Liver (tissue), 3 donors: ENCODE measurements at regions not wholly inside any gene's neighbourhood (a gene's known extent, or its start where the extent isn't known, plus 50 kb on each side); places are given as distances from the start of the nearest gene placed in this dataset.

Source experiments
- CTCF ChIP-seq: fragments of 150-350 bp; IDR thresholded peaks from 2 replicates; pipeline ENCODE4 v1.5.1; 2017; ENCODE audit warnings: improper control_type of control experiment, low read depth, low read length; ENCODE audit not compliant: missing input control
- FOXA2 ChIP-seq: IDR thresholded peaks from 2 replicates; pipeline ENCODE4 v1.6.1; 2016; ENCODE audit warnings: antibody characterized with exemption
- RAD21 ChIP-seq, 2 donors: IDR thresholded peaks; 2 replicates each; pipeline ENCODE4 v1.6.1; 2016; ENCODE audit warnings: antibody characterized with exemption in 2 of 2, mild to moderate bottlenecking in 2 of 2
- TAF1 ChIP-seq: conservative IDR thresholded peaks from 2 replicates; pipeline ENCODE4 v1.6.1; 2016; ENCODE audit warnings: antibody characterized with exemption, mild to moderate bottlenecking
- YY1 ChIP-seq: IDR thresholded peaks from 2 replicates; pipeline ENCODE4 v1.6.1; 2016; ENCODE audit warnings: antibody characterized with exemption, mild to moderate bottlenecking
- TF ChIP-seq, protein P1 (sequence below): IDR thresholded peaks from 2 replicates; pipeline ENCODE4 v1.6.1; 2016; ENCODE audit warnings: antibody characterized with exemption
- donor health status: healthy.
- donor health status: healthy.

DNA sequence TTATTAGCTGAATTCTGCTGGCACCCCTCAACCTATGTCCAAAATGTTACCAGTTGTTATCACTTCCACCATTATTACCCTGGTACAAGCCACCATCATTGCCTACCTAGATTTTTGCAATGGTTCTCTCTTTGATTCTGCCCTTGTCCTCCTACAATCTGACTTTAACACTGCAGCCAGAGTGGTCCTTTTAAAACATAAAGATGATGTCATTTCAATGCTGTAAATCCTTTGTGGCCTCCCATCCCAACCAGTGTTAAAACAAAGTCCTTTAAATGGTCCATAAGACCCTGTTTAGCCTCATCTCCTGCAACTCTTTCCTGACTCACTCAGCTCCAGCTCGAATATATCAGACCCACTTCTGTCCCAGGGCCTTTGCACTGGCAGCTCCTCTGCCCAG, 54.9 kb upstream of the FSTL4 start:
- TF ChIP-seq CTCF (no peak), TAF1 (no peak), YY1 (no peak), RAD21 (IDR thresholded peaks at IDR 0.05) (no peak), FOXA2 (no peak)
- TF ChIP-seq, protein P1, sequence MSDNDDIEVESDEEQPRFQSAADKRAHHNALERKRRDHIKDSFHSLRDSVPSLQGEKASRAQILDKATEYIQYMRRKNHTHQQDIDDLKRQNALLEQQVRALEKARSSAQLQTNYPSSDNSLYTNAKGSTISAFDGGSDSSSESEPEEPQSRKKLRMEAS = no peak
